ENCODE measurements at regions not wholly inside any gene's neighbourhood (a gene's known extent, or its start where the extent isn't known, plus 50 kb on each side); places are given as distances from the start of the nearest gene placed in this dataset.

DNA sequence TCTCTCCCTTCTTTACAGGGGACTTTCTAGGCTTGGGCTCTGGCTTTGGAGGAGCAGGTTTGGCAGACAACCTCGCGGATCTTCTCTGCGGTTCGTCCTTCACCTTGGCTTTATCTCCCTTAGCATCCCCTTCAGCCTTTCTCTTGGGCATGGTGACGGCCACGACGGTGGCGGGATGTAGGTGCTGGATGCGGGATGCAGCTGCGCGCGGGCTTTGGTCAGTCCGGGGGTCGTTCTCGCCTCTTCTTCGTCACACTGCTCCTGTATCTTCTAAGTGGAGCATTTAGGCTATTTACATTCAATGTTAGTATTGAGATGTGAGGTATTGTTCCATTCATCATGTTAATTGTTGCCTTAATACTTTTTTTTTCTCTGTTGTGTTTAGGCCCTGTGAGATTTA lies 217.2 kb upstream of the STXBP6 start:
- no peak for TF ChIP-seq HOXA7 (CRISPR knock-in tag; IDR thresholded peaks at IDR 0.05)
- TF ChIP-seq POLR2A (IDR thresholded peaks at IDR 0.05; ENCODE audit: low read length), result no peak
- TF ChIP-seq CBX8 (IDR thresholded peaks at IDR 0.05), result no peak
